H1 (cell line): ENCODE measurements at regions not wholly inside any gene's neighbourhood (a gene's known extent, or its start where the extent isn't known, plus 50 kb on each side); places are given as distances from the start of the nearest gene placed in this dataset.

Source experiments
- CTCF ChIA-PET: fragments of 300-600 bp; sonication (Branson Sonifier 250); formaldehyde crosslinking; loops from one replicate; lab custom pipeline; 2021; ENCODE audit not compliant: partially characterized antibody; lab: Charles Lee
- POLR2A ChIA-PET: fragments of 300-600 bp; sonication (Branson Sonifier 250); formaldehyde crosslinking; loops from one replicate; lab custom pipeline; 2021; ENCODE audit warnings: inconsistent platforms; ENCODE audit not compliant: partially characterized antibody; lab: Charles Lee
- DNase-seq, 2 experiments: peaks; one replicate each; pipeline versions ENCODE4 v3.0.0 to v3.0.0-alpha.2; 2010 to 2022; ENCODE audit warnings: low spot score in 2 of 2, low read depth in 1 of 2, mixed read lengths in 1 of 2
- FAIRE-seq: peaks from 2 replicates; lab custom pipeline; 2011; peaks lifted over from hg19 to GRCh38; lab: Jason Lieb, UNC
- H2AFZ ChIP-seq: 2 replicates; pipeline ENCODE4 v1.8.1; 2012; ENCODE audit warnings: low read length, inconsistent platforms
- H2AK5ac ChIP-seq: 2 replicates; pipeline ENCODE4 v1.6.1; 2013; ENCODE audit warnings: low read depth, low read length
- H2BK120ac ChIP-seq: replicated peaks from 2 replicates; pipeline ENCODE3; 2013; ENCODE audit warnings: low read depth, low read length, inconsistent platforms
- H2BK12ac ChIP-seq: 2 replicates; pipeline ENCODE4 v1.6.1; 2013; ENCODE audit warnings: low read depth, low read length
- H2BK15ac ChIP-seq: 2 replicates; pipeline ENCODE4 v1.6.1; 2013; ENCODE audit warnings: low read length
- H2BK20ac ChIP-seq: 2 replicates; pipeline ENCODE4 v1.6.1; 2013; ENCODE audit warnings: low read length
- H2BK5ac ChIP-seq: 2 replicates; pipeline ENCODE4 v1.6.1; 2013; ENCODE audit warnings: low read depth, low read length
- H3K14ac ChIP-seq: 2 replicates; pipeline ENCODE4 v1.6.1; 2013; ENCODE audit warnings: inconsistent platforms; ENCODE audit not compliant: insufficient read length
- H3K18ac ChIP-seq: 2 replicates; pipeline ENCODE4 v1.6.1; 2013; ENCODE audit warnings: low read length; ENCODE audit errors: extremely low read depth
- H3K23ac ChIP-seq: 2 replicates; pipeline ENCODE4 v1.6.1; 2013; ENCODE audit warnings: inconsistent platforms; ENCODE audit not compliant: insufficient read length
- H3K23me2 ChIP-seq: 2 replicates; pipeline ENCODE4 v1.6.1; 2013; ENCODE audit warnings: low read depth, low read length
- H3K27ac ChIP-seq: 2 replicates; pipeline ENCODE4 v1.6.1; 2011; ENCODE audit warnings: low read depth, low read length, inconsistent platforms
- H3K27me3 ChIP-seq, 4 experiments: replicated peaks in 1 of 4; 1 replicate in 1 of 4; 2 replicates in 3 of 4; pipeline versions ENCODE4 v1.6.1 to v1.8.1; 2011 to 2013; ENCODE audit warnings: low read length in 3 of 4, mild to moderate bottlenecking in 3 of 4, inconsistent platforms in 2 of 4, mixed read lengths in 2 of 4, moderate library complexity in 1 of 4; ENCODE audit not compliant: control insufficient read depth in 3 of 4, insufficient read depth in 3 of 4; ENCODE audit errors: extremely low read depth in 1 of 4
- H3K36me3 ChIP-seq, 4 experiments: 2 replicates each; pipeline versions ENCODE4 v1.6.1 to v1.8.1; 2011 to 2013; ENCODE audit warnings: mild to moderate bottlenecking in 4 of 4, low read length in 3 of 4, moderate library complexity in 2 of 4, control low read depth in 1 of 4, inconsistent platforms in 1 of 4; ENCODE audit not compliant: insufficient read depth in 4 of 4, control insufficient read depth in 2 of 4
- H3K4ac ChIP-seq: replicated peaks from 2 replicates; pipeline ENCODE3; 2013; ENCODE audit warnings: low read length, low read depth, mixed read lengths, inconsistent platforms; ENCODE audit not compliant: insufficient read length
- H3K4me1 ChIP-seq, 4 experiments: replicated peaks in 1 of 4; 1 replicate in 1 of 4; 2 replicates in 3 of 4; pipeline versions ENCODE4 v1.6.1 to v1.8.1; 2011 to 2013; ENCODE audit warnings: low read length in 3 of 4, inconsistent platforms in 2 of 4, mixed read lengths in 1 of 4; ENCODE audit not compliant: insufficient read depth in 4 of 4, control insufficient read depth in 3 of 4
- H3K4me2 ChIP-seq, 2 experiments: 2 replicates each; pipeline versions ENCODE4 v1.6.1 to v1.8.1; 2011 to 2013; ENCODE audit warnings: low read depth in 2 of 2, low read length in 2 of 2, control low read depth in 1 of 2, inconsistent platforms in 1 of 2, mild to moderate bottlenecking in 1 of 2; ENCODE audit not compliant: insufficient read depth in 1 of 2
- H3K4me3 ChIP-seq, 4 experiments: fragments of 200-600, 300-600 bp in 1 of 4; sonication (generic), shearing (Covaris generic), sonication (Bioruptor Twin) in 1 of 4; 2 replicates each; pipeline versions ENCODE4 v1.5.1 to v1.8.1; 2011 to 2016; ENCODE audit warnings: low read length in 4 of 4, low read depth in 3 of 4, control low read depth in 2 of 4, inconsistent platforms in 2 of 4, mild to moderate bottlenecking in 2 of 4, mixed read lengths in 1 of 4, moderate library complexity in 1 of 4; ENCODE audit not compliant: insufficient read depth in 2 of 4; ENCODE audit errors: extremely low read depth in 1 of 4
- H3K56ac ChIP-seq: replicated peaks from 2 replicates; pipeline ENCODE3; 2013; ENCODE audit warnings: low read depth, mild to moderate bottlenecking, mixed read lengths, low read length, inconsistent platforms; ENCODE audit not compliant: insufficient read length
- H3K79me1 ChIP-seq: 2 replicates; pipeline ENCODE4 v1.6.1; 2013; ENCODE audit warnings: low read depth, low read length, control low read depth
- H3K79me2 ChIP-seq, 2 experiments: 2 replicates each; pipeline versions ENCODE4 v1.6.1 to v1.8.1; 2012 to 2013; ENCODE audit warnings: low read length in 2 of 2, mild to moderate bottlenecking in 2 of 2, inconsistent platforms in 1 of 2; ENCODE audit not compliant: insufficient read depth in 2 of 2, control insufficient read depth in 1 of 2
- H3K9ac ChIP-seq, 4 experiments: replicated peaks in 1 of 4; 1 replicate in 1 of 4; 2 replicates in 3 of 4; pipeline versions ENCODE4 v1.6.1 to v1.8.1; 2011 to 2013; ENCODE audit warnings: low read depth in 3 of 4, low read length in 3 of 4, control low read depth in 2 of 4, mild to moderate bottlenecking in 2 of 4, moderate library complexity in 2 of 4, inconsistent platforms in 1 of 4; ENCODE audit errors: extremely low read depth in 1 of 4
- H3K9me3 ChIP-seq, 2 experiments: 2 replicates each; pipeline versions ENCODE4 v1.6.1 to v1.8.1; 2012 to 2013; ENCODE audit warnings: mild to moderate bottlenecking in 2 of 2, moderate library complexity in 2 of 2, control low read depth in 1 of 2, inconsistent platforms in 1 of 2, low read depth in 1 of 2, low read length in 1 of 2, mixed read lengths in 1 of 2; ENCODE audit not compliant: insufficient read depth in 2 of 2
- H4K20me1 ChIP-seq, 2 experiments: replicated peaks in 1 of 2; 2 replicates each; pipeline versions ENCODE3 to v1.8.1; 2011 to 2013; ENCODE audit warnings: inconsistent platforms in 2 of 2, low read length in 2 of 2, mild to moderate bottlenecking in 1 of 2; ENCODE audit not compliant: insufficient read depth in 2 of 2, control insufficient read depth in 1 of 2
- H4K5ac ChIP-seq: 2 replicates; pipeline ENCODE4 v1.6.1; 2013; ENCODE audit warnings: low read length, low read depth, mixed read lengths, inconsistent platforms; ENCODE audit not compliant: insufficient read length
- H4K8ac ChIP-seq: 2 replicates; pipeline ENCODE4 v1.8.0; 2013; ENCODE audit warnings: mild to moderate bottlenecking, moderate library complexity, low read length, inconsistent platforms; ENCODE audit not compliant: insufficient read depth; ENCODE audit errors: extremely low read depth
- H4K91ac ChIP-seq: replicated peaks from 2 replicates; pipeline ENCODE3; 2013; ENCODE audit warnings: low read length, mixed read lengths, inconsistent platforms; ENCODE audit not compliant: insufficient read length
- CBX5 ChIP-seq: fragments of 300-800, 300-1000 bp; sonication (generic); IDR thresholded peaks from 2 replicates; pipeline ENCODE4 v1.7.1; 2016; ENCODE audit warnings: antibody characterized with exemption, low read length, low read depth
- CEBPB ChIP-seq: IDR thresholded peaks from 2 replicates; pipeline ENCODE4 v1.6.1; 2012; ENCODE audit warnings: low read depth, low read length
- CTBP2 ChIP-seq: IDR thresholded peaks from 2 replicates; pipeline ENCODE4 v1.7.0; 2011; ENCODE audit warnings: borderline replicate concordance, mild to moderate bottlenecking, moderate library complexity, mixed read lengths, low read length; ENCODE audit not compliant: insufficient read depth, insufficient read length
- EP300 ChIP-seq, 2 experiments: IDR thresholded peaks; 1 replicate in 1 of 2; 2 replicates in 1 of 2; pipeline ENCODE4 v1.6.1; 2011 to 2012; ENCODE audit warnings: low read depth in 2 of 2, low read length in 2 of 2, mild to moderate bottlenecking in 2 of 2, borderline replicate concordance in 1 of 2, inconsistent platforms in 1 of 2, moderate library complexity in 1 of 2
- HDAC6 ChIP-seq: IDR thresholded peaks from one replicate; pipeline ENCODE4 v1.7.1; 2012; ENCODE audit warnings: low read depth, mild to moderate bottlenecking, inconsistent platforms, low read length, moderate library complexity
- JUN ChIP-seq: IDR thresholded peaks from 2 replicates; pipeline ENCODE4 v1.6.1; 2011; ENCODE audit warnings: low read depth, mild to moderate bottlenecking, improper control_type of control experiment, low read length
- MAFK ChIP-seq: IDR thresholded peaks from 2 replicates; pipeline ENCODE4 v1.6.1; 2012; ENCODE audit warnings: low read depth, mild to moderate bottlenecking, improper control_type of control experiment, low read length
- RAD21 ChIP-seq, 2 experiments: IDR thresholded peaks in 1 of 2; conservative IDR thresholded peaks in 1 of 2; 2 replicates each; pipeline ENCODE4 v1.6.1; 2011; ENCODE audit warnings: low read depth in 2 of 2, low read length in 2 of 2, improper control_type of control experiment in 1 of 2, inconsistent platforms in 1 of 2, mild to moderate bottlenecking in 1 of 2, moderate library complexity in 1 of 2
- RXRA ChIP-seq: IDR thresholded peaks from 2 replicates; pipeline ENCODE4 v1.6.1; 2011; ENCODE audit warnings: low read depth, mild to moderate bottlenecking, low read length, moderate library complexity; ENCODE audit not compliant: insufficient read depth
- TBP ChIP-seq: IDR thresholded peaks from 2 replicates; pipeline ENCODE4 v1.6.1; 2011; ENCODE audit warnings: low read depth, low read length, improper control_type of control experiment
- USF2 ChIP-seq: IDR thresholded peaks from 2 replicates; pipeline ENCODE4 v1.6.1; 2011; ENCODE audit warnings: low read length, improper control_type of control experiment
- WGBS, 2 experiments: shearing (Covaris generic) in 1 of 2; methylation state at CpG; one replicate each; pipeline versions ENCODE4 v1.1.6 to v1.1.7; 2013 to 2015; ENCODE audit warnings: low lambda C conversion rate in 2 of 2, mixed read lengths in 2 of 2, inconsistent platforms in 1 of 2, low coverage in 1 of 2, missing lambda C conversion rate in 1 of 2; ENCODE audit not compliant: insufficient replicate concordance in 2 of 2, insufficient coverage in 1 of 2, insufficient read length in 1 of 2; ENCODE audit errors: extremely low coverage in 1 of 2, missing lambda C conversion rate in 1 of 2; 5-methylcytosine and 5-hydroxymethylcytosine counted together

- H3K18ac ChIP-seq = no peak overlapping the region
- no peak overlapping the region for H3K4me2 ChIP-seq
- H3K27me3 ChIP-seq = no peaks in the 10 kb centered on the region
- H2AFZ ChIP-seq = no peak overlapping the region
- no peak overlapping the region for H3K4ac ChIP-seq
- no peaks in the 10 kb centered on the region for H3K23me2 ChIP-seq
- no peak overlapping the region for H4K5ac ChIP-seq
- WGBS, 2 experiments = 95% methylated on average over 2 of the region's 2 CpGs; no CpG with 5 or more reads in 1 of the 2 experiments
- DNase-seq = no peak
- no peak overlapping the region for H2BK15ac ChIP-seq
- no peaks in the 10 kb centered on the region for H3K79me2 ChIP-seq
- no peak overlapping the region for H3K14ac ChIP-seq
- no peak for TF ChIP-seq EP300 (IDR thresholded peaks at IDR 0.05; ENCODE audit: borderline replicate concordance in 1 of 2, low read depth in 2 of 2, low read length in 2 of 2)
- no peak for TF ChIP-seq CBX5
- TF ChIP-seq CEBPB = no peak
- TF ChIP-seq JUN = no peak
- no peak for TF ChIP-seq MAFK
- TF ChIP-seq RAD21 (IDR thresholded peaks at IDR 0.05 in 1 of 2, conservative IDR thresholded peaks at IDR 0.05 in 1 of 2; ENCODE audit: low read depth in 2 of 2, low read length in 2 of 2) = no peak
- TF ChIP-seq RXRA = no peak
- no peak for TF ChIP-seq USF2
- no peak for TF ChIP-seq TBP
- no peak for TF ChIP-seq CTBP2
- TF ChIP-seq HDAC6 = no peak
- TF ChIP-seq, all 59 proteins: peak for 0
- Histone ChIP-seq H2BK5ac (no peak overlapping the region), H3K23ac (no peak overlapping the region), H4K8ac (no peak overlapping the region), H2AK5ac (no peak overlapping the region), H3K4me1 (no peaks in the 10 kb centered on the region), H2BK12ac (no peak overlapping the region), H3K36me3 (no peaks in the 10 kb centered on the region), H3K56ac (no peak overlapping the region), H3K27ac (no peak overlapping the region), H2BK120ac (no peak overlapping the region), H4K91ac (no peak overlapping the region), H2BK20ac (no peak overlapping the region), H3K4me3 (no peak overlapping the region), H3K9me3 (peaks cover 3 to 14% of the 10 kb centered on the region in 2 experiments; a peak in 2 of 4 replicates), H3K79me1 (no peaks in the 10 kb centered on the region), H3K9ac (no peak overlapping the region), H4K20me1 (no peaks in the 10 kb centered on the region)
- ChIA-PET CTCF (interaction anchor here (2.3 kb wide), 1 partner anchor 24 kb away, joined by 7 read pairs; no protein-coding TSS in a partner anchor), POLR2A (no interaction called here)
- FAIRE-seq = no peak
Measured at GRCh38 chr1:187952446-187952845, 1123.7 kb downstream of the PLA2G4A start.
